ENCODE measurements at regions not wholly inside any gene's neighbourhood (a gene's known extent, or its start where the extent isn't known, plus 50 kb on each side); places are given as distances from the start of the nearest gene placed in this dataset.

- H3K27ac ChIP-seq = no peak overlapping the region
- no peaks in the 10 kb centered on the region for H3K36me3 ChIP-seq (ENCODE audit: low read depth)
- peaks cover under 1% of the 10 kb centered on the region; the same call in 1 of the 2 replicates for H3K9me2 ChIP-seq (ENCODE audit: insufficient read depth)
- no peaks in the 10 kb centered on the region for H3K4me1 ChIP-seq (replicated peaks; ENCODE audit: insufficient read depth)
- no peaks in the 10 kb centered on the region for H4K20me1 ChIP-seq (ENCODE audit: insufficient read depth)
- H3K27me3 ChIP-seq (ENCODE audit: insufficient read depth, low read depth) = no peaks in the 10 kb centered on the region
- intact Hi-C loops (cut with micrococcal nuclease; ENCODE audit: unreplicated experiment) = no loop called here
- H3K79me2 ChIP-seq (ENCODE audit: low read depth) = no peaks in the 10 kb centered on the region
- ChIA-PET CTCF (no interaction called here), POLR2A (ENCODE audit: unreplicated experiment) (no interaction called here)
- no peak overlapping the region for H3K4me3 ChIP-seq
- no peaks in the 10 kb centered on the region for H3K9me3 ChIP-seq (ENCODE audit: insufficient read depth, low read depth)
- TF ChIP-seq EZH2 (IDR thresholded peaks at IDR 0.05; ENCODE audit: low read depth) (no peak), CTCF (conservative IDR thresholded peaks at IDR 0.05) (no peak)
- DNase-seq = no peak
- no peak overlapping the region for H3K4me2 ChIP-seq
- no TSS peak for BruUV-seq (replicated peaks)
- H3F3A ChIP-seq (ENCODE audit: insufficient read depth, low read depth) = no peaks in the 10 kb centered on the region
- no peak overlapping the region for H2AFZ ChIP-seq
These were observed 948.2 kb upstream of the FAM98A start for GRCh38 chr2:34547340-34547739.

GRCh38 chr2:34545486-34546136, 946.5 kb upstream of the FAM98A start:
- Histone ChIP-seq H3K9me3 (ENCODE audit: insufficient read depth, low read depth) (no peaks in the 10 kb centered on the region), H2AFZ (no peak overlapping the region), H3K36me3 (ENCODE audit: low read depth) (no peaks in the 10 kb centered on the region), H3K4me3 (no peak overlapping the region), H3K9me2 (ENCODE audit: insufficient read depth) (peaks cover 5% of the 10 kb centered on the region; the same call in 1 of the 2 replicates), H4K20me1 (ENCODE audit: insufficient read depth) (no peaks in the 10 kb centered on the region), H3K79me2 (ENCODE audit: low read depth) (no peaks in the 10 kb centered on the region), H3K4me1 (replicated peaks; ENCODE audit: insufficient read depth) (no peaks in the 10 kb centered on the region), H3K27me3 (ENCODE audit: insufficient read depth, low read depth) (no peaks in the 10 kb centered on the region), H3K27ac (no peak overlapping the region), H3K4me2 (no peak overlapping the region), H3F3A (ENCODE audit: insufficient read depth, low read depth) (no peaks in the 10 kb centered on the region)
- CTCF ChIA-PET = no interaction called here
- POLR2A ChIA-PET (ENCODE audit: unreplicated experiment) = no interaction called here
- no peak for DNase-seq
- intact Hi-C loops (cut with micrococcal nuclease; ENCODE audit: unreplicated experiment) = no loop called here
- TF ChIP-seq EZH2 (IDR thresholded peaks at IDR 0.05; ENCODE audit: low read depth) = no peak
- no peak for TF ChIP-seq CTCF (conservative IDR thresholded peaks at IDR 0.05)
- no TSS peak for BruUV-seq (replicated peaks)

GRCh38 chr2:34534761-34535160, 935.7 kb upstream of the FAM98A start:
- intact Hi-C loops (cut with micrococcal nuclease; ENCODE audit: unreplicated experiment) = no loop called here
- H3K27ac ChIP-seq = no peak overlapping the region
- no peak overlapping the region for H3K4me2 ChIP-seq
- no peak overlapping the region for H3K4me3 ChIP-seq
- H3F3A ChIP-seq (ENCODE audit: insufficient read depth, low read depth) = no peaks in the 10 kb centered on the region
- H3K27me3 ChIP-seq (ENCODE audit: insufficient read depth, low read depth) = no peaks in the 10 kb centered on the region
- H4K20me1 ChIP-seq (ENCODE audit: insufficient read depth) = no peaks in the 10 kb centered on the region
- H3K79me2 ChIP-seq (ENCODE audit: low read depth) = no peaks in the 10 kb centered on the region
- no peaks in the 10 kb centered on the region for H3K36me3 ChIP-seq (ENCODE audit: low read depth)
- H3K9me3 ChIP-seq (ENCODE audit: insufficient read depth, low read depth) = no peaks in the 10 kb centered on the region
- no peaks in the 10 kb centered on the region for H3K4me1 ChIP-seq (replicated peaks; ENCODE audit: insufficient read depth)
- no peak overlapping the region for H2AFZ ChIP-seq
- DNase-seq = no peak
- POLR2A ChIA-PET (ENCODE audit: unreplicated experiment) = no interaction called here
- TF ChIP-seq CTCF (conservative IDR thresholded peaks at IDR 0.05) = no peak
- TF ChIP-seq EZH2 (IDR thresholded peaks at IDR 0.05; ENCODE audit: low read depth) = no peak
- H3K9me2 ChIP-seq (ENCODE audit: insufficient read depth) = no peaks in the 10 kb centered on the region
- BruUV-seq (replicated peaks) = no TSS peak
- CTCF ChIA-PET = no interaction called here

Measured in PC-9 (cell line).